Transverse colon (tissue), 4 donors: ENCODE measurements at regions not wholly inside any gene's neighbourhood (a gene's known extent, or its start where the extent isn't known, plus 50 kb on each side); places are given as distances from the start of the nearest gene placed in this dataset.
A peak's percentile ranks its signal among the peaks of the same experiment; 100 is the strongest.

ENCODE experiments used
- CTCF ChIP-seq, 5 experiments: fragments of 200-600 bp in 3 of 5; fragments of 450-650 bp in 2 of 5; sonication (generic) in 3 of 5; IDR thresholded peaks; 1 replicate in 2 of 5; 2 replicates in 3 of 5; pipeline ENCODE4 v1.5.1; 2016 to 2017; ENCODE audit warnings: antibody characterized with exemption in 5 of 5, inconsistent platforms in 3 of 5, mild to moderate bottlenecking in 2 of 5, moderate library complexity in 1 of 5
- POLR2AphosphoS5 ChIP-seq, 3 donors: sonication (generic); formaldehyde crosslinking; IDR thresholded peaks; one replicate each; pipeline ENCODE4 v1.6.1; 2016; ENCODE audit warnings: antibody characterized with exemption in 3 of 3

DNA sequence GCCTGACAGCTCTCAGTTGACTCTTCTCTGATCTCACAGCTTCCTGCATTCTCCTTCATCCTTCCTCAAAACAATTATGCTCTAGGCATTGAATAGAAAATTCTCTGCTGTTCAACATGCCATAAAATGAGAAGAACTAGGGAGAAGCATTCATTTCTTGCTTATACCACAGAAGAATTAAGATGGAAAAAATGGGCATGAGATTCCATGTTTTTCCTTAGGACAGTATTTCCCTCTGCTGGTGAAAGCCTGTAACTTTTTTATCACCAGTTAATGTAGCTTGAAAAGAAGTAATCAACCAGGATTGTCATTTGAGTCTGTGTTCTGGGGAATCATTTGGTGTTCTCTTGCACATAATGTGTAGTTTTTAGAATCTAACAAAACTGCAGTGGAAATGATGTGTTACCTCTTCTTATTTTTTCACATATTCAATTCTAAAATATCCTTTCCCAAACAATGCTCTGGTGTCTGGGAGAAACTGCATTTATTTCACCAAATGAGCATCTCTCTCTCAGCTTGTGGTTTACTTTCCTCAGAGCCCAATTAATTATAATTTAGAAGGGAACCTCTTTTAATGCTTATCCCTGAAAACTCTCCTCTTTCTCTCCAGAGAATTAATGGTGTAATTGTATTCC, 92.8 kb upstream of the DCBLD2 start:
- TF ChIP-seq CTCF (IDR thresholded peaks at IDR 0.05) (peak; percentile 61 to 66 (median 63)), POLR2AphosphoS5 (IDR thresholded peaks at IDR 0.05) (no peak)
